Common myeloid progenitor, CD34-positive (primary cell): ENCODE measurements at regions not wholly inside any gene's neighbourhood (a gene's known extent, or its start where the extent isn't known, plus 50 kb on each side); places are given as distances from the start of the nearest gene placed in this dataset.
"Not testable (repeated sequence)": the region's sequence is repeated elsewhere in the genome, so short reads cannot be mapped to it uniquely, and the experiment has no call there.

ENCODE experiments used
- CTCF ChIA-PET: fragments of 350-600 bp; sonication (Branson Sonifier 250); formaldehyde crosslinking; loops from one replicate; lab custom pipeline; 2021; ENCODE audit warnings: antibody characterized with exemption; lab: Charles Lee
- POLR2A ChIA-PET: fragments of 350-600 bp; sonication (Branson Sonifier 250); formaldehyde crosslinking; loops from one replicate; lab custom pipeline; 2021; ENCODE audit warnings: antibody characterized with exemption; lab: Charles Lee
- DNase-seq, 3 donors: peaks; one replicate each; pipeline versions ENCODE4 v3.0.0 to v3.0.0-alpha.2; 2013
- H3K27ac ChIP-seq, 2 experiments: 1 replicate in 1 of 2; 2 replicates in 1 of 2; pipeline ENCODE4 v1.7.0; 2013; ENCODE audit warnings: inconsistent platforms in 2 of 2, low read length in 2 of 2, mild to moderate bottlenecking in 2 of 2, low read depth in 1 of 2, moderate library complexity in 1 of 2; ENCODE audit not compliant: severe bottlenecking in 2 of 2, insufficient read depth in 1 of 2, poor library complexity in 1 of 2
- H3K27me3 ChIP-seq, 5 experiments: replicated peaks in 2 of 5; 1 replicate in 3 of 5; 2 replicates in 2 of 5; pipeline versions ENCODE4 v1.6.1 to v1.7.0; 2013; ENCODE audit warnings: low read length in 4 of 5, mild to moderate bottlenecking in 2 of 5, moderate library complexity in 2 of 5, inconsistent platforms in 1 of 5; ENCODE audit not compliant: insufficient read depth in 5 of 5, control insufficient read depth in 4 of 5
- H3K36me3 ChIP-seq, 4 experiments: 1 replicate in 2 of 4; 2 replicates in 2 of 4; pipeline versions ENCODE4 v1.6.1 to v1.7.0; 2013; ENCODE audit warnings: low read length in 3 of 4, control low read depth in 1 of 4, mild to moderate bottlenecking in 1 of 4; ENCODE audit not compliant: control insufficient read depth in 4 of 4, insufficient read depth in 4 of 4
- H3K4me1 ChIP-seq, 4 experiments: 1 replicate in 3 of 4; 2 replicates in 1 of 4; pipeline versions ENCODE4 v1.6.1 to v1.7.1; 2013; ENCODE audit warnings: low read length in 3 of 4, mild to moderate bottlenecking in 3 of 4, control low read depth in 1 of 4, inconsistent platforms in 1 of 4, moderate library complexity in 1 of 4; ENCODE audit not compliant: control insufficient read depth in 4 of 4, insufficient read depth in 4 of 4; ENCODE audit errors: control extremely low read depth in 1 of 4
- H3K4me3 ChIP-seq, 7 experiments: 1 replicate in 4 of 7; 2 replicates in 3 of 7; pipeline versions ENCODE4 v1.5.1 to v1.7.0; 2013; ENCODE audit warnings: mild to moderate bottlenecking in 7 of 7, low read length in 6 of 7, moderate library complexity in 6 of 7, inconsistent platforms in 2 of 7, low read depth in 2 of 7, control low read depth in 1 of 7; ENCODE audit not compliant: insufficient read depth in 4 of 7, control insufficient read depth in 1 of 7; ENCODE audit errors: extremely low read depth in 1 of 7
- H3K9me3 ChIP-seq, 5 experiments: 1 replicate in 4 of 5; 2 replicates in 1 of 5; pipeline versions ENCODE4 v1.6.1 to v1.7.1; 2013; ENCODE audit warnings: low read length in 4 of 5, mild to moderate bottlenecking in 2 of 5, inconsistent platforms in 1 of 5, low read depth in 1 of 5, moderate library complexity in 1 of 5; ENCODE audit not compliant: control insufficient read depth in 4 of 5, insufficient read depth in 2 of 5; ENCODE audit errors: control extremely low read depth in 1 of 5
- WGBS: methylation state at CpG from one replicate; pipeline ENCODE4 v1.1.5; 2013; ENCODE audit not compliant: insufficient coverage; 5-methylcytosine and 5-hydroxymethylcytosine counted together

DNA sequence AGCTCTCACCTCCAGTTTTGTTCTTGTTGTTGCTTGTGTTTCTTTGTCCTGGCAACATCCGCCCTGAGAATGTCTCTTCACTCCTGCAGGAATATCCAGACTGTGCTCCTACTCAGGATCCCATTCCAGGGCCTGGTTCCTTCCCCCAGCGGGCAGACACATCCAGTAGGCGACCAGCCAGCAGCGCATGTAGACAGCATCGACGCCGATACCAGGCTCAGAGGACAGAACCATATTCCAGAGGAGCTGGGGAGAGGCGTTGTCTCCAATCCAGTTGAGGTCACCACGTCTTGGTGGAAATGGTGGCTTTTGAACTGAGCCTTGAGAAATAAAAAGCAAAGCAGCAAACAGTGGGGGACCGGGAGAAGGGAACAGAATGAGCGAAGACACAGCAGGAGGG, 114.6 kb upstream of the THBS2 start:
- 93% methylated on average over 11 of the region's 11 CpGs for WGBS
- DNase-seq: no peak
- no peaks in the 10 kb centered on the region for H3K27me3 ChIP-seq
- no peak overlapping the region for H3K4me3 ChIP-seq
- H3K36me3 ChIP-seq: no peaks in the 10 kb centered on the region
- ChIA-PET CTCF (no interaction called here), POLR2A (no interaction called here)
- H3K27ac ChIP-seq: no peak overlapping the region
- peaks cover 0 to 5% (median 0%) of the 10 kb centered on the region in 5 experiments for H3K9me3 ChIP-seq
- peaks cover 0 to 5% (median 0%) of the 10 kb centered on the region in 4 experiments for H3K4me1 ChIP-seq

DNA sequence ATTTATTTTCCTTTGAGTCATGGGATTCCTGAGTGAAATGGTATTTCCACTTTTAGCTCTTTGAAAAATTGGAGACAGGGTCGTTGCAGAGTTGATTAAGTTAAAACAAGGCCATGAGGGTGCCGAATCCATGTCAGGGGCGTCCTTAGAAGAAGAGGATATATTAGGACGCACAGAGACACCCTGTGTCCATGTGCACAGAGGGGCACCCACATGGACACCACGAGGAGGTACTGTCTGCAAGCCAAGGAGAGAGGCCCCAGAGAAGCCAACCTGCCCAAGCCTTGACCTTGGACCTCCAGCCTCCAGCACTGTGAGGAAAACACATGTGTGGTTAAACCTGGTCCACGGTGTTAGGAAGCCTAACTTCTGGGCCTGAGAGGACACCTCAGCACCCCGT, 113.9 kb upstream of the THBS2 start:
- peaks cover 0 to 3% (median 0%) of the 10 kb centered on the region in 5 experiments for H3K9me3 ChIP-seq
- H3K36me3 ChIP-seq: no peaks in the 10 kb centered on the region
- no peak overlapping the region for H3K4me3 ChIP-seq
- ChIA-PET POLR2A (no interaction called here), CTCF (no interaction called here)
- H3K27ac ChIP-seq: no peak overlapping the region
- 94% methylated on average over 7 of the region's 7 CpGs for WGBS
- no peaks in the 10 kb centered on the region for H3K27me3 ChIP-seq
- H3K4me1 ChIP-seq: peaks cover 0 to 5% (median 0%) of the 10 kb centered on the region in 4 experiments
- DNase-seq: no peak

DNA sequence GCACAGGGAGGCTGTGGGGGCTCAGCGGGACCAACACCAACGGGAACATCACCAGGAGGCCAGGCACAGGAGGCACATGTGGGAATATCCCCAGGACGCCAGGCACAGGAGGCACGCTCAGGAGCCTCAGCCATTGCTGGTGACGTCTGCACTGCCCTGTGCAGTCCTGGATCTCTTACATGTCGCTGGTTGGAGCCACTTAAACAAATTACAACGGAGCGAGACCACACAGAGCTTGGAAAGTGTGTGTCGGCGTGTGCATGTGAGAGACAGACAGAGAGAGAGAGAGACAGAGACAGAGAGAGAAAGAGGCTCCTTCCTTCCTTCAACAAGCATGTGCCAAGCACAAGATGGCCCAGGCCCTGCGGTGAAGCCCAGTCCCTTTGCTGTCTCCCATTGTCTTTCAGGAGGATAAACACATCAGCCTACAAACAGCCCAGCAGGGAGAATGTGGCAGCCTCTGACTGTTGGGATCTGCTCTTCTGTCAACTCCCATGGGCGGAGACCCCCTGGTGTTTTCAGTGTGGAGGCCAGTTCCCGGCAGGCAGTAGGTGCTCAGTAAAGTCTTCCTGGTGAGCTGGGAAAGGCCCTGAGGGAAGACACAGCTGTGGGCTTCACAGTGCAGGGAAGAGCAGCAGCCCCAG, 112.7 kb upstream of the THBS2 start:
- no peaks in the 10 kb centered on the region for H3K36me3 ChIP-seq
- H3K9me3 ChIP-seq: peaks cover 0 to 2% (median 0%) of the 10 kb centered on the region in 5 experiments
- H3K4me3 ChIP-seq: no peak overlapping the region
- H3K27ac ChIP-seq: no peak overlapping the region
- ChIA-PET POLR2A (no interaction called here), CTCF (no interaction called here)
- 97% methylated on average over 13 of the region's 13 CpGs for WGBS
- DNase-seq: no peak
- peaks cover 0 to 5% (median 0%) of the 10 kb centered on the region in 4 experiments for H3K4me1 ChIP-seq
- H3K27me3 ChIP-seq: no peaks in the 10 kb centered on the region

DNA sequence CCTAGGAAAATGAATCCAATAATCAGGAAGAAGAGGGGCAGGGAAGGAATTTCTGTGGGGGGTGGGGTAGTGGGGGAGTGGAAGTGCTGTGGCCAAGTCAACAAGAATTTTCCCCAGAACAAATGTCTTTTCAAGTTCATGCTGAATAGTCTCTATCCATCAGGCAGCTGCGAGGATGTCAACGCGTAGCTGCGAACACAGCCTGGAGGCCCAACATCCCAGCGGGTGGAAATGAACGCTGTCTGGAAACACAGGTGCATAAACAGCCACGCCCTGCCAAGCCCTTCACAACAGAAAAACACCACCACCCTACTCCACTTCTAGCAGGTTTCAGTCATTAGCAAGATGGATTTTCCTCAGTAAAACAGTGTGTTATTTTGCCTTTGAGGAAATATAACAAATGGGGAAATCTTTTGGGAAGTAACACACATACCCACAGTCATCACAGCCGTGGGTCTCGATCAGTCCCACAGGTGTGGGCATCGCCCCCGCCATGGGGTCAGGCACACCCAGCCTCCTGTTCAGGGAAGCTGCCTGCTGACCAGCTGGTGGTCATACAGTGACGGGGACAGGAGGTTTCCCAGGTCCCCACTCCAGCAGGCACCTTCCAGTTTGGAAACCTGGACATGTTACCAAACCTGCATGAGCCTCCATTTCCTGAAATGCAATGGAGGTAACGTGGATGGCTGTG, 112.1 kb upstream of the THBS2 start:
- Histone ChIP-seq H3K4me1 (peaks cover 0 to 5% (median 0%) of the 10 kb centered on the region in 4 experiments), H3K9me3 (peaks cover 0 to 2% (median 0%) of the 10 kb centered on the region in 5 experiments), H3K4me3 (no peak overlapping the region), H3K36me3 (no peaks in the 10 kb centered on the region), H3K27me3 (no peaks in the 10 kb centered on the region), H3K27ac (no peak overlapping the region)
- POLR2A ChIA-PET: no interaction called here
- CTCF ChIA-PET: no interaction called here
- DNase-seq: no peak
- WGBS: 88% methylated on average over 10 of the region's 13 CpGs

DNA sequence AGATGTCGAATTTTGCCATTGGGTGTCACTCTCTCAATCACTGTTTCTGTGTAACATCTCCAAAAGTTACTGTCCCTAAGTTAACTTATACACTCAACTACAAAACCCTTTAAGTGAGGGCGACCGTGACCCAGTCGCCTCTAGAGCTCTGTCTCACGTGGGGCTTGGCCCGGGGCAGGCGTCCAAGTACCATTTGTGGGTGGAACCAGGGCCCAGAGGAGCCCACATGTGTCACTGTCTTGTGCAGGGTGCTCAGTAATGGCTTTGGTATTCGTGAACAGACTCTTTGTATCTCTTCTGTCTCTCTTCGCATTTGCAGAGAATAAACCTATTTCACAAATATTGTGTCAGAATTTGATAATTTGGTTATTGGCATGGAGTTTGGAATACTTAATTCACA, 109.9 kb upstream of the THBS2 start:
- no peaks in the 10 kb centered on the region for H3K27me3 ChIP-seq
- H3K4me1 ChIP-seq: no peaks in the 10 kb centered on the region
- H3K9me3 ChIP-seq: peaks cover 0 to 2% (median 0%) of the 10 kb centered on the region in 5 experiments
- no peak for DNase-seq
- H3K36me3 ChIP-seq: no peaks in the 10 kb centered on the region
- ChIA-PET CTCF (no interaction called here), POLR2A (no interaction called here)
- no peak overlapping the region for H3K27ac ChIP-seq
- WGBS: 93% methylated on average over 8 of the region's 9 CpGs
- H3K4me3 ChIP-seq: no peak overlapping the region

DNA sequence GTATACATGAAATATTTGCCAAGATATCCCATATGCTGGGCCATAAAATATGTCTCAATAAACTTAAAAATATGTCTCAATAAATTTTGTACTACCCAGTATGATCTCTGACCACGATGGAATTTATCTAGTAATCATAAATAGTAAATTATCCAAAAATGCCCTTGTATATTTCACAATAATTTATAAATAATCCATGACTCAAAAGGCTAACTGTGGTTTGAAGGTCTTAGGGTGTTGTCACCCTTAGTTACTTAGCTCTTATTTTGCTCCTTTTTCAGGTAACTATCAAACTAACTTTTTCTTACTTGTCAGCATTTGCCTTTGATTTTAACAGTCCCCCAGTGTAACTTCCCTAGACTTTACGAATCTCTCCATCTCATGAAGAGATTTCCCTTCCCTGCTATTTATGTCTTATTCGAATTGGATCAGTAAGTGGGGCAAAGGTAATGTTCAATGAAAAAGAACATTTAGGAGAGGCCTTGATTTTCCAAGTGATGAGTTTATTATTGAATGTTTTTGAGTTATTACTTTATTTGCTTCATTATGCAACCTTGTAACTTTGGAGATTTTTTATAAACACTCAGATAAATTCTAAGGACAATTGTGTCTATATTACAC, 109.0 kb upstream of the THBS2 start:
- Histone ChIP-seq H3K4me3 (no peak overlapping the region), H3K36me3 (no peaks in the 10 kb centered on the region), H3K27ac (no peak overlapping the region), H3K9me3 (peaks cover 0 to 1% (median 0%) of the 10 kb centered on the region in 5 experiments), H3K27me3 (no peaks in the 10 kb centered on the region), H3K4me1 (no peaks in the 10 kb centered on the region)
- POLR2A ChIA-PET: no interaction called here
- CTCF ChIA-PET: no interaction called here
- WGBS: 33% methylated on average over 1 of the region's 3 CpGs
- DNase-seq: no peak

DNA sequence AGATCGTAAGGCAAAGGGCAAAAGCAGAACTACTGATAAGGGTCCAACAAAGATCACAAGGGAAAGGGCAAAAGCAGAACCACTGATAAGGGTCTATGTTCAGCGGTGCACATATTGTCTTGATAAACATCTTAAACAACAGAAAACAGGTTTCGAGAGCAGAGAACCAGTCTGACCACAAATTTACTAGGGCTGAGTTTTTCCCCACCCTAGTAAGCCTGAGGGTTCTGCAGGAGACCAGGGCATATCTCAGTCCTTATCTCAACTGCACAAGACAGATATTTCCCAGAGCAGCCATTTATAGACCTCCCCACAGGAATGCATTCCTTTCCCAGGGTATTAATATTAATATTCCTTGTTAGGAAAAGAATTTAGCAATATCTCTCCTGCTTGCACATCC, 101.4 kb upstream of the THBS2 start:
- WGBS: 44% methylated on average over 2 of the region's 3 CpGs
- H3K4me1 ChIP-seq, H3K36me3 ChIP-seq, H3K4me3 ChIP-seq, CTCF ChIA-PET, POLR2A ChIA-PET, H3K27me3 ChIP-seq, DNase-seq, H3K27ac ChIP-seq: not testable (repeated sequence)
- peaks cover 0 to 16% (median 3%) of the 10 kb centered on the region in 5 experiments for H3K9me3 ChIP-seq
